ENCODE measurements at regions not wholly inside any gene's neighbourhood (a gene's known extent, or its start where the extent isn't known, plus 50 kb on each side); places are given as distances from the start of the nearest gene placed in this dataset.
"Not testable (repeated sequence)": the region's sequence is repeated elsewhere in the genome, so short reads cannot be mapped to it uniquely, and the experiment has no call there.

DNA sequence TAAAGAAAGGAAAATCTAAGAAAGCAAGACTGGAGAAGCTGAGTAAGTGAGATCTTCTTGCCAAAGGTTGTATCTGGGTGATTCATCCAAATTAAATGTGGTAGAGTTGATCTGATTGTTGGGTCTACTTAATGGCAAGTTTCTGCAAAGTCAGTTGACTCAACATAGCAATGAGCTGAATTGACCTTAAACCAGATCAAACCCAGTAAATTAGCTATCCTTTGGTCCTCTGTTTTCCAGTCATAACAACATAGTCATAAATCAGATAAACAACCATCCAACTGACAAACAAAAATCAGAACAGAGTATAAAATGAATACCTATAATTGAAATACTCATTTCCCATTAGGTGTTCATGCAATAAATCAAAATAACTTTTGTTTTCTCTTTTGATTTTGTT, 142.6 kb upstream of the CFAP20DC start:
- DNase-seq (ENCODE audit: low spot score) = peak; percentile 69

- DNase-seq (ENCODE audit: low spot score) = no peak
Observed at GRCh38 chr3:59191651-59192050, 141.8 kb upstream of the CFAP20DC start.

DNA sequence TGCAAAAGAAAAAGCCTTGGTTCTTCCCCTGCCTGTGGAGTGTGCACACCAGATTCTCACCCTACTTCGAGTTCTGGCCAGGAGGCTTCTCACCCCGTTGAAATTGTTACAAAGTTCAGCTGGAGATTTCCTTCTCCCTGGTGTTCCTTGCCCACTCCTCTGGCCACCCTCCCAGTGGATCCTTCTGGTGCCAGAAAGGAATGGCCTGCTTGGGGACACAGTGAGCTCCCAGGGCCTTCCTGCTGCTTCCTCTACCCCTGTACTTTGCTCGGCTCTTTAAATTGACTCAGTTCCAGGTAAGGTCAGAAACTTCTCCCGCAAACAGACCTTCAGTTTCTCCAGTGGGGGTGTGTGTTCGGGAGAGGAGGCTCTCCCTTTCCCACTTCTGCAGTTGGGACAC, 140.1 kb upstream of the CFAP20DC start:
- no peak for DNase-seq (ENCODE audit: low spot score)

DNA sequence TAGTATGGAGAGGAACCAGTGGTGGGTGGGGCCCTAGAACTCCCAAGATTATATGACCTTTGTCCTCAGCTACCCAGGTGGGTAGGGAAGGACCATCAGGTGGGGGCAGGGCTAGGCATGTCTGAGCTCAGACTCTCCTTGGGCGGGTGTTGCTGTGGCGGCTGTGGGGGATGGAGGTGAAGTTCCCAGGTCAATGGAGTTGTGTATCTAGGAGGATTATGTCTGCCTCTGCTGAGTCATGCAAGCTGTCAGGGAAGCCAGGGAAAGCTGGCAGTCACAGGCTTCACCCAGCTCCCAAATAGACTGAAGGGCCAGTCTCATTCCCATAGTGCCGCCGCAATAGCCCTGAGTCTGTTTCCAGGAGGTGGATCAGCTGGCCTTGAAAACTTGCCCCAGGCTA, 139.7 kb upstream of the CFAP20DC start:
- DNase-seq (ENCODE audit: low spot score) = no peak

DNA sequence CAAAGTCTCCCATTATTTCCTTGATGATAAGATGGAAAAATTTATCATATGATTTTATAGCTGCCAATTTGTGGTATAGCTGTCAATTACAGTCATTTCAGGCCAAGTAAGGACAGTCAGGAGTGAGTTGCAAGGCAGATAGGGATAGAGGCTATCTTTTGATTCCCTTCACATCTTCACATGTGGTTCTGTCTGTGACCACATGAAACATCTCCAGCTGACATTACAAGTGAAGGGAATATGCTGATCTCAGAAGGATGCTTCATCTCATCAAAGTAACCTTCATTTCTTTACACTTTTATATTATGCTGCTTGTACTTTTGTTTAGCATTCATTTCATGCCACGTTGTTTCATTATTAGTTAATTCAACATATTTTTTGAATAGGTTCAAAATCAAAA, 136.9 kb upstream of the CFAP20DC start:
- DNase-seq (ENCODE audit: low spot score) = no peak

DNA sequence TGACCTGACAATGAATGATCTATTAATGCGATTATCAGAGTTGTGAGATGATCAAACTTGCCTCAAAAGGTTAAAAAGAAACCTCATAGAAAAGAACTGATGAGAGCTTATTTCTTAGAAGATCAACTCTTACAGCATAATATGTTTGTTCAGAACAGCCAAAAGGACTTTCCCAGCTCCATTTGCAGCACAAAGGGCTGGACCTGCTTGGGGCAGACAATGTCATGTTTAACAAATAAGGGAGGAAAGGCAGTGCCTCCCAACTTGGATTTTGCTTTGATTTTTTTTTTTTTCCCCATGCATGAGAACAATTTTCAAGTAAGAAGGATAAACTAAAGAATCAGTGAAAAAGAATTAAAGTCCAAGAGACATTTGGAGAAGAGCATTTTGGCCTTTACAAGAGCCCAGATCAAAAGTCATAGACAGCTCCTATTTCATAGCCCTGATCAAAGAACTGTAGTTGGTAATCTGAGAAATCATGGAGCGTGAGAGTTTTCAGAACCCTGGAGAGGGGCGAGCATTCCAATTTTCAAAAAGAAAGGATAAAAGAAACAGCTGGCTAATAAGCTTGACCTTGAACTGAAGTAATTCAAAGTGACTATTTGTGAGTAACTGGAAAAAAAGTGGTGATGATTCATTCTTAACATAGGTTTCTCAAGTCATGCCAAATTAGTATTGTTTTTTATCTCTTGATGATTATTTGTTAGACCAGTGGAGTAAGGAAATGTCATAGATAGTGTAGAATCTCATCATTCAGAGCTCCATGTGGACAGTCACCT, 136.0 kb upstream of the CFAP20DC start:
- DNase-seq (ENCODE audit: low spot score) = peak; percentile 24

- no peak for DNase-seq (ENCODE audit: low spot score)
Observed at GRCh38 chr3:59180006-59180405, 130.2 kb upstream of the CFAP20DC start.

- DNase-seq (ENCODE audit: low spot score) = no peak
Observed at GRCh38 chr3:59178698-59179097, 128.9 kb upstream of the CFAP20DC start.

GRCh38 chr3:59171491-59171890, 121.7 kb upstream of the CFAP20DC start:
- DNase-seq (ENCODE audit: low spot score) = no peak

DNA sequence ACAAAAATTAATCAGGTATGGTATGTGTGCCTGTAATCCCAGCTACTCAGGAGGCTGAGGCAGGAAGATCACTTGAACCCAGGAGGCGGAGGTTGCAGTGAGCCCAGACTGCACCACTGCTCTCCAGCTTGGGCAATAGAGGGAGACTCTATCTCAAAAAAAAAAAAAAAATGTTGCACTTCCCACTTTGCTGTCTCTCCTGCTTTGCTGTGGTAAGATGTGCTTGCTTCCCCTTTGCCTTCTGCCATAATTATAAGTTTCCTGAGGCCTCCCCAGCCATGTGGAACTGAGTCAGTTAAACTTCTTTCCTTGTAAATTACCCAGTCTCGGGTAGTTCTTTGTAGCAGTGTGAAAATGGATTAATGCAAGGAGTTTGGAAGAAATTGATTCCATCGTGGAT, 120.3 kb upstream of the CFAP20DC start:
- not testable (repeated sequence) for DNase-seq (ENCODE audit: low spot score)

GRCh38 chr3:59167756-59168155, 117.9 kb upstream of the CFAP20DC start:
- DNase-seq (ENCODE audit: low spot score) = no peak

GRCh38 chr3:59163953-59164352, 114.1 kb upstream of the CFAP20DC start:
- no peak for DNase-seq (ENCODE audit: low spot score)

- DNase-seq (ENCODE audit: low spot score) = no peak
Observed at GRCh38 chr3:59161048-59161447, 111.2 kb upstream of the CFAP20DC start.

- DNase-seq (ENCODE audit: low spot score) = no peak
Observed at GRCh38 chr3:59160133-59160746, 110.4 kb upstream of the CFAP20DC start.

DNA sequence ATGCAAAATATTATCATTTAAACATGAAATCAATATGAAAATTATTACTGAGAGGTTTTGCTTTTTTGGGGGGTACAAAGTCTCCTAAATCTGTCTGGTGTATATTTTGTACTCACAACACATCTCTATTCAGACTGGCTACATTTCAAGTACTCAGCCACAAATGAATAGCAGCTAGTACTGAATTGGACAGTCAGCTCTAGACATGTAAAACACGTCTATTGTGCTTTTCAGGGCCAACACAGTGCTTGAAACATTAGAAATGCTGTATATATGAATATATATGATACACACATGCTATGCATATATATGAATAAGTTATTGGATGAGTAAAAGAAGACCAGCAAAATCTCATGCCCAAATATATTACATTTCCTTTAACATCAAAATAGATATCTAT, 103.8 kb upstream of the CFAP20DC start:
- DNase-seq (ENCODE audit: low spot score) = no peak

GRCh38 chr3:59152943-59153342, 103.1 kb upstream of the CFAP20DC start:
- no peak for DNase-seq (ENCODE audit: low spot score)

DNA sequence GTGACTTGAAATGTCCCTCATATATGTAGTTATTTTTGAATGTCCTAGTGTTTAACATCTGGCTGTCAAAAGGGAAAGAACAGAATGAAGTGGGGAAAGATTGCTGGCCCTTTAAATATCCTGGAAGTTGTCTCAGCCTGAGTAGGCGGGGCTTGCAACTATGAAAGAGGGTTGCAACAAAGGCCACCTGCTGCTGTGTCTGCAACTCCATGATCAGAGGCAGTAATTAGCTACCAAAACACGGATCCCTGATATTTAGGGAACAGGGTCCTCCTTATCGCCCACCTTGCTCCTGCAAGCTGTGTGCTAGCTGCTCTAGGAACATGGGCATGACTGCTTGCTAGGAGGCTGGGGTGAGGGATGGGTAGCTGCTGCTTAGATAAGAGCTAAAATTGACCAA, 100.2 kb upstream of the CFAP20DC start:
- no peak for DNase-seq (ENCODE audit: low spot score)

DNA sequence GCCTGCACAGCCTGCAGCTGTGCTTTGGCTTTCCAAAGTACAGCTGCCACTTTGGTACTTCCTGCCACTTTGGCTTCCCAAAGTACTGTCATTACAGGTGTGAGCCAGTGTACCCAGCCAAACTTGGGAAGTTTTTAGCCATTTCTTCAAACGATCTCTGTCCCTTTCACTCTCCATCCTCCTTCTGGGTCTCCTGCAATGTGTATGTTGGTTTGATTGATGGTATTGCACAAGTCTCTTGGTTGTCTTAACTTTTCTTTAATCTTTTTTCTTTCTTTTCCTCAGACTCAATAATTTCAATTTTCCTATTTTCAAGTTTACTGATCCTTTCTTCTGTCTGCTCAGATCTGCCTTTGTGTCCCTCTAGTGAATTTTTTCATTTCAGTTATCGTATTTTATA, 99.3 kb upstream of the CFAP20DC start:
- DNase-seq (ENCODE audit: low spot score) = no peak

GRCh38 chr3:59143447-59143846, 93.6 kb upstream of the CFAP20DC start:
- DNase-seq (ENCODE audit: low spot score) = no peak

GRCh38 chr3:59142556-59142955, 92.7 kb upstream of the CFAP20DC start:
- DNase-seq (ENCODE audit: low spot score) = no peak

DNA sequence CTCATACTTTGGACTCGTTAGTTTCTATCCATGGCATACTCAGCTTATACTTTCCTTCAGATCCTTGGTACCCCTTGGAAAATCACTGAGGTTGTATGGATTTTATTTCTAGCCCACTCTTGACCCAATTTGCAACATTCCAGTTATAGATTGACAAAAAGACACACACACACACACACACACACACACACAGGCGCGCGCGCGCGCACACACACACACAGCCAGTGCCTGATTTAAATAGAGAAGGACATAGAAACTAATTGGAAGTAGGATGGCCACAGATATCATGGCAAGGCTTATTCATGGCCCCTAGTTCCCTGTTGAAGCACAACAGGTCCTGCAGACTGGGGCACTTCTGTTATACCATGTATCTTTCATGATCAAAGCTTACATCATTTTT, 89.1 kb upstream of the CFAP20DC start:
- DNase-seq (ENCODE audit: low spot score) = no peak

DNA sequence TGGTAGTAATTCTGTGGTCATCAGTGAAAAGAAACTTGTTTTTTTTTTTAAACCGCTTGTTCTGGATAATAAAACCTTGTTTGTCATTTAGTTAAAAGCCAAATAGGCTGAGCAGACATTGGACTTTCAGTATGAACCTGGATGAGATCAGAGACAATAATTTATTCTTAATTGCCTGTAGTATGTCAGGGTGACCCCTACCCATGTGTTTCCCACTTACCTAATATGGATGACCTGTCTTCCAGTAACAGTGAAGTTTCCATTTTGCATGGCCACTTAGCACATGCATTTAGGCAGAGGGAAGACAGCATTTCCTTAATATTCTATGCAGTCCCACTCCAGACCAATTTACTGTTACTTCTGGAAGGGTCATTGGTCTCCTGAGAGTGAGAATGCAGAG, 87.6 kb upstream of the CFAP20DC start:
- no peak for DNase-seq (ENCODE audit: low spot score)

DNA sequence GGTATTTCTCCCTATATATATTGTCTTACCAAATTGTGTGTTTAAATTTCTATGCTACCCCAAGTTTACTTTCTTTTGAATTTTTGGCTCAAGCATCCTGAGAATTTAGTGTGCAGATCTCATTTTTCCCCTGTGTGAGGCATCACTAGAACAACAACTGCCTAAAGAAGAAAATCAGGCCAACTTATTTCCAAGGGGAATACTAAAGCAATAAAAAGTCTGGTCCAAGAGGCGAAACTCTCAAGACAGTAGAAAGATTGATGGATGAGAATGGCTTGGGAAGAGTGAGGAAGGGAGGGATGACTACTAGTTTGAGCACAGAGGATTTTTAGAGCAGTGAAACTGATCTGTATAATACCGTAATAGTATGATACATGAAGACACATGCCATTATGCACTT, 86.3 kb upstream of the CFAP20DC start:
- DNase-seq (ENCODE audit: low spot score) = no peak

DNA sequence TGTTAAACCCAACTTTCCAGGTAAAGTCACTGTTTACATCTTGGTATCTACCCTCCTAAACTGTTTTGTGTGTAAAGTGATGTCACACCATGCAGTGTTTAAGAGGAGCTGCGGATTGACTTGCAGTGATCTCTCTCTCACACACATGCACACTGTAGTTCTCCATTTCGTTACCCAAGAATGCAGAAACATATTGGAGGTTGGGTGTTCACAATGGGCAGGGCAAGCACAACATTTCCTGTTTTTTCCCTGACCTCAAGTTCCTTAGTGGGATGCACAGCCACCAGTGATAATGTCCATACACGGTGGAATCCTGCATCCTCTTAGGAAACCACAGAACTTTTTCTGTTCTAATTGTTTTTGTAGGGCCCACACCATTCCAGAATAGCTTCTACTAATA, 85.3 kb upstream of the CFAP20DC start:
- DNase-seq (ENCODE audit: low spot score) = no peak

All from AG08395 (cell line).